Kidney epithelial cell (primary cell): ENCODE measurements at regions not wholly inside any gene's neighbourhood (a gene's known extent, or its start where the extent isn't known, plus 50 kb on each side); places are given as distances from the start of the nearest gene placed in this dataset.

Source experiments
- DNase-seq: peaks from one replicate; pipeline ENCODE4 v3.0.0-alpha.2; 2010; ENCODE audit warnings: low read depth
- H3K27me3 ChIP-seq: 2 replicates; pipeline ENCODE4 v1.6.0; 2011; ENCODE audit warnings: low read length; ENCODE audit not compliant: control insufficient read depth, insufficient read depth
- H3K36me3 ChIP-seq: 2 replicates; pipeline ENCODE4 v1.5.1; 2011; ENCODE audit warnings: low read length; ENCODE audit not compliant: control insufficient read depth, insufficient read depth
- H3K4me3 ChIP-seq: 2 replicates; pipeline ENCODE4 v1.5.1; 2011; ENCODE audit warnings: low read depth, mild to moderate bottlenecking, control low read depth, low read length
- CTCF ChIP-seq: IDR thresholded peaks from 2 replicates; pipeline ENCODE4 v1.5.1; 2011; ENCODE audit warnings: mild to moderate bottlenecking, moderate library complexity, low read length, control low read depth, inconsistent platforms; ENCODE audit not compliant: insufficient read depth, poor library complexity, severe bottlenecking

GRCh38 chr1:234926559-234927311, 201.9 kb downstream of the TOMM20 start:
- no peaks in the 10 kb centered on the region for H3K27me3 ChIP-seq
- no peak for TF ChIP-seq CTCF
- DNase-seq: no peak
- H3K36me3 ChIP-seq: no peaks in the 10 kb centered on the region
- H3K4me3 ChIP-seq: no peak overlapping the region

- H3K27me3 ChIP-seq: no peaks in the 10 kb centered on the region
- no peak for TF ChIP-seq CTCF
- no peak for DNase-seq
- H3K4me3 ChIP-seq: no peak overlapping the region
- H3K36me3 ChIP-seq: no peaks in the 10 kb centered on the region
Observed at GRCh38 chr1:234926264-234926558, 202.4 kb downstream of the TOMM20 start.

DNA sequence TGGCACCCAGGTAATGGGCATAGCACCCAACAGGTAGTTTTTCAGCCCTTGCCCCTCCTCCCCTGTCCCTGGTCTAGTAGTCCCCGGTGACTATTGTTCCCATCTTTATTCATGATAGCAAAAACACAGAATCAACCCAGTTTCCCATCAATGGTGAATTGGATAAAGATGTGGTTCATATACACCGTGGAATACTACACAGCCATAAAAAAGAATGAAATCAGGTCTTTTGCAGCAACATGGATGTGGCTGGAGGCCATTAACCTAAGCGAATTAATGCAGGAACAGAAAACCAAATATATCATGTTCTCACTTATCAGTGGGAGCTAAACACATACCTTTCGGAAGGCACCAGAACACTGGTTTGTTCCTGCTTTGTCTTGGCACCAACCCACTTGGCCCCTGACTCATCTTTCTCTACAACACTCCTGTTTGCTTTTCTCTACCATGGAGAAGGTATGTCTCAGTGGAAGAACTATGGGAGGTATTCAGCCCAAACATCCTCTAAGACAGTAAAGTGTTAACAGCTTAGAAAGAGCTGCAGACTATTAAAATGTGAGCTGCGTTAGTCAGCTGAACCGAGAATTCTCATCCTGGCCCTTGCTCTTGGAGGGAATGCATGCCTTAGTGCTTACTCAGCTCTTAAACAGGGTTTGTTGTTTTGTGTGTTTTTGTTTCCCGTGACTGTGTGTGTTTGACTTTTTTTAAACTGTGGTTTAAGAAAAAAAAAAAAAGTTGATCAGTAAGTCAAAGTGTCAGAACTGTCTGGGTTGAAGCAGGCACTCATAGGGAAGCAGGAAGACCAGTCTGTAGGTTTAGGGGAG, 203.0 kb downstream of the TOMM20 start:
- H3K36me3 ChIP-seq: no peaks in the 10 kb centered on the region
- peak; percentile 100 for DNase-seq
- H3K4me3 ChIP-seq: no peak overlapping the region
- no peaks in the 10 kb centered on the region for H3K27me3 ChIP-seq
- no peak for TF ChIP-seq CTCF

DNA sequence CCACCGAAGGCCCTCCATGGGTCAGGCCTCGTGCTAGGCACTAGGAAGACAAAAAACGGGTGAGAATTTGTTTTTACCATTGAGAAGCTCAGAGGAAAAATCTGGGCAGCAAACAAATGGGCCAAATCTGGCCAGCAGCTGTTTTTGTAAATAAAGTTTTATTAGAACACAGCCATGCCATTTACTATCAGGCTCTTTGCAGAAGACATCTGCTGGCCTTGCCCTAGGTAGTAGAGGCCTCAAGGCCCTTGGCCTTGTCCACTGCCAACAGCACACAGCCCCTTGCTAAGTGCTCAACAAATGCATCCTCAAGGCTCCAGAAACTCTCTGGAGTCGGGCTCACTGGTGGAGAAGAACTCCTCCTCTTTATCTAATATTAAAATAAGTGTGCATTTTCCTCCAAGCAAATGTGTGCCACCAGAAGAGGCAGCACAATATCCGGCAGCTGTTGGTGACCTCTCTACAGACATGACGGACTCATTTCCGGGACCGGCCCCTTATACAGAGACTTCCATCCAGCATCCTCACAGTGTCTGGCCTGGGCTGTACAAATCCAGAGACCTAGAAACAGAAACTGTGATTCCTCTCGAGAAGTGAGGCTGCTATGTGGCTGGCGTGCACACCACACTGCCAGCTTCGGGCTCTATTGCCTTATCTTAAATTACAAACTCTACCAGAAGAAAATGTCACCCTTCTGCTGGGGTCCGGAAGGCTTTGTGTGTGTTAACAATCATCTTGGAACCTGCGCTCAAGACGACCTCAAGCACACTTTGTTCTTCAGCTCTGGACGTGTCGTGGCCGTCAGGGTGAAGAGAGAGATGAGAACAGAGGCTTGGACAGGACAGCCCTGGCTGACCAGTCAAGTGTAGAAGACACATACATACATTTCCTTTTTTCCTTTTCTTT, 203.9 kb downstream of the TOMM20 start:
- no peaks in the 10 kb centered on the region for H3K36me3 ChIP-seq
- TF ChIP-seq CTCF: no peak
- no peak overlapping the region for H3K4me3 ChIP-seq
- DNase-seq: no peak
- no peaks in the 10 kb centered on the region for H3K27me3 ChIP-seq

GRCh38 chr1:234923626-234924025, 205.0 kb downstream of the TOMM20 start:
- TF ChIP-seq CTCF: no peak
- no peaks in the 10 kb centered on the region for H3K36me3 ChIP-seq
- H3K4me3 ChIP-seq: no peak overlapping the region
- no peak for DNase-seq
- H3K27me3 ChIP-seq: no peaks in the 10 kb centered on the region
